GM19324 (cell line): ENCODE measurements at regions not wholly inside any gene's neighbourhood (a gene's known extent, or its start where the extent isn't known, plus 50 kb on each side); places are given as distances from the start of the nearest gene placed in this dataset.

ENCODE experiments used
- ATAC-seq: cut with Tn5 transposase; IDR thresholded peaks from one replicate; pipeline ENCODE4 v1.9.1; 2021; ENCODE audit warnings: mild to moderate bottlenecking, moderate library complexity; ENCODE audit not compliant: unreplicated experiment, low FRiP score

GRCh38 chr4:64625438-64625837 is 216.2 kb upstream of the TECRL start:
- ATAC-seq, result no peak

DNA sequence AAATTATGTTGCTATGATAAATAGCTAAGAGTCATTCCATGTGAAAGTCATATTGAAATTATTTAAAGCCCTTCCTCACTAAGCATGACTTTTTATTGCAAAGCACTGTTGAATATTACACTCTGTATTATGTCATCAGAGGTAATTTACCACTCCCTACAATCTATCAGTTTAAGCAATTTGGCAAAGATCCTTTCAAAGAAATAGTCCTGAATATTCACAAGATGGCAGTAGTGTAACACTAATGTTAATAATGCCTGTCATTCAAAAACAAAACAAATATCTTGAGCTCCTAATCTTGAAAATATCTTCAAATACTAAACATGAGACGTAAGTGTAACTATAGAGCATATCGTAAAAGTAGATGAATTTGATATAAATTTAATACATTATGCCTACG is 208.6 kb upstream of the TECRL start:
- no peak for ATAC-seq

GRCh38 chr4:64614276-64614675 is 205.0 kb upstream of the TECRL start:
- no peak for ATAC-seq

DNA sequence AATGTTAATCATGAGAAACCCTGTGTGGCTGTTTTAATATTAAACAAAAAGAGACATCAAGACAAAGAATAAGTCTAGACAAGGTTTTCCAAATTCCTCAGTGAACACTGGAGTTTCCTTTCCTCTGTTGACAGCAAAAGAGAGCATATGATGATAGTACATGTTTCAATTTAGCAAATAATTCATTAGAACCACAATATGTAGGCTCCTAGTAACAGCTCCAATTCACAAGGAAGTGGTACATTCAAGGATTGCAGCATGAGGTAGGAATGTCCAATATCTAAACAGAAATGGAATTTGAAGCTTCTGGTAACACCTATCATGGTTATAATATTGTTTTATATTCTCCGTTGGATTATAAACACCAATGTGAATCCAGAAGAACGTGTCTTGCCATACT is 203.8 kb upstream of the TECRL start:
- ATAC-seq, result no peak

- ATAC-seq, result no peak
These were observed 188.8 kb upstream of the TECRL start for GRCh38 chr4:64598066-64598465.

DNA sequence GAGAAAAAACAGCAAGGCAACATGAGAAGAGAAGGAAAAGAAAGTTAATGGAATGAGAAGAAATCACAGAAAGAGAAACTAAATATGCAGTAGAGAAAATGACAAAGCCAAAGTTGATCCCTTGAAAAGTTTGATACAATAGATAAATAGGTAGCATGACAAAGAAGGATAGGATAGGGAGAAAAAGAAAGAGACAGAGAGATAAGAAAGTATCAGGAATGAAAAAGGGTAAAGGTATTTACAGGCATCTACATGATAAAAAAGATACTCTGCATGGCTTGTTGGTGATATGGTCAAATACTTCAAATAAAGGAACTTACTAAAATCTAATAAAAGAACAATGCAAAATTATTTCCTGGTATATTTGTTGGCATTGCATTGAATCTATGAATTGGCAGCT is 185.5 kb upstream of the TECRL start:
- no peak for ATAC-seq

DNA sequence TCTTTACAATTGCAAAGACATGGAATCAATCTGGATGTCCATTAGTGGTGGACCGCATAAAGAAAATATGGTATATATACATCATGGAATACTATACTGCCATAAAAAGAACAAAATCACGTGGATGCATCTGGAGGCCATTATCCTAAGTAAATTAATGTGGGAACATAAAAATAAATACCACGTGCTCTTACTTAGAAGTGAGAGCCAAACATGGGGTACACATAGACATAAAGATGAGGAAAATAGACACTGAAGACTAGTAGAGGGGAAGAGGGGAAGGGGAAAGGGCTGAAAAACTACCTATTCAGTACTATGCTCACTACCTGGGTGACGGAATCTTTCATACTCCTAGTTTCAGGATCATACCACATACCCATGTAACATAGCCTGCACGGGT is 179.3 kb upstream of the TECRL start:
- ATAC-seq, result no peak

DNA sequence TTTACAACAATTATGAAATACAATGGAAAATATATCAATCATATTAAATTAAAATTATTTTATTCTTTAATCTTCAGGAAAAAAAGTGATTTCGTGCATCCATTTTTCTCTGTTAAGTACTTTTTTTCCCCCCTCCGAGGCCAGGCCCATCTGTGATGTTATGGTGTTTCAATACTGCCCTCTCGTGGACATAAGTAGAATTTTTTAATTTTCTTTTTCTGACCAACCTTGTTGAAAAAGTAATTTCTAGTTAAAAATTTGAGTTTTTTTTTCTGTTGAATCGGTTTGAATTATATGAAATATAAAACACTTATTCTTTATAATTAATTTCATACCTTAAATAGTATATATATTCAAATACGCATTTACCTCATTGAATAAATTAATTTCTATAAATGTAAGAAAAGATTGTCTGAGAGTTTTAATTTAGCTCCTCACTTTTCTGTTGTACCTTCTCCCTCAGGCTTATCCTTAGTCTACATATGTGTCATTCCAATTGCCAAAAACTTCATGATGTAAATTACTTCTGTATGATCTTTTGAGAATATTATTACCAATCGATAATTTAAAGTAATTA is 175.8 kb upstream of the TECRL start:
- ATAC-seq, result no peak

DNA sequence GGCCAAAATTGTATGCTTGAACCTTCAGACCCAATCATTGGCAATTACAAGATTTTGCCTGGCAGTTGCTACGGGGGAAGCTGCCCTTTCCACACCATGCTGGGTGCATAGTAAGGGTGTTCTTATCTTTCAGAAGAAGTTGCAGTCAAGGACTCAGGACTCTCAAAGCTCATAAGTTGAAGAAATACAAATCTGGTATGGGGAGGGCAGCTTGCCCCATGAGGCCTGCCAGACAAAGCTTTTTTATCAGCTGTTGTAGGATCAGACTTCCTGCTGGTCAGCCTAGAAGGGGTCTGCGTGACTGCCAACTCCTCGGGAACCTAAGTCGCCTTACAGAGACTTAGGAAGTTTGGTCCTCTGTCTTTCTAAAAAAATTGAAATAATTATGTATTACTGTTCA is 174.9 kb upstream of the TECRL start:
- ATAC-seq, result no peak

DNA sequence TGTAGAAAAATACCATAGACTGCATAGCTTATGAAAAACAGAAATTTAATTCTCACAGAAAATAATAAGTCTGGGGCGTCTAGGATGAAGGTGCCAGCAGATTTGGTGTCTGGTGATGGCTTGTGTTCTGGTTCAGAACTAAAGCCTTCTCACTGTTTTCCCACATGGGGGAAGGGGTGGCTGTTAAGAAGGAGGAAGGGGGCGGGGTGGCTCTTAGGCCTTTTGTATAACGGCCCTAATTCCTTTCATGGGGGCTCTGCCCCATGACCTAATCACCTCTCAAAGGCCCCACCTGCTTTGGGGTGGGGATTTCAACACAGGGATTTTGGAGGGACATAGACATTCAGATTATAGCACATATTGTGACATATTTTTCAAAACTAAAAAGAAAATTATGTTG is 173.2 kb upstream of the TECRL start:
- ATAC-seq, result no peak

GRCh38 chr4:64581422-64581821 is 172.2 kb upstream of the TECRL start:
- no peak for ATAC-seq

- no peak for ATAC-seq
These were observed 154.9 kb upstream of the TECRL start for GRCh38 chr4:64564126-64564525.

DNA sequence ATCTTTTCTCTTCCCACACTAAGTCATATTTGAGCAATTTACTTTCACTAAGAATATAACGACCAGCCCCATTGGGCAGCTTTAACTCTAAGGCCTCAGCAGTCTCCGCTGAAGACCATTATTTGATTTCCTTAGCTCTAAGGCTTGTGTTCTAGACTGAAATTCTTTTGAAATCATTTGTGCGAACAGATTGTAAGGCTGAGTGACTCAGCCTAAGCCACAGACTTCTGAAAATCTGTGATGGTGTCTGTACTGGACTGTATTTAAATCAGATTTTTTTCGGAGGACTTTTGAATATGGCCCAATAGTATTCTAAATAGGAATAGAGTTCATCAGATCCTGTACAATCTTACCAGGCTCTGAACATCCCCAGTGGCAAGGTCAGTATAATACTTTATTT is 150.3 kb upstream of the TECRL start:
- ATAC-seq, result no peak

GRCh38 chr4:64551125-64551524 is 141.9 kb upstream of the TECRL start:
- no peak for ATAC-seq

GRCh38 chr4:64545593-64545992 is 136.3 kb upstream of the TECRL start:
- ATAC-seq, result no peak

DNA sequence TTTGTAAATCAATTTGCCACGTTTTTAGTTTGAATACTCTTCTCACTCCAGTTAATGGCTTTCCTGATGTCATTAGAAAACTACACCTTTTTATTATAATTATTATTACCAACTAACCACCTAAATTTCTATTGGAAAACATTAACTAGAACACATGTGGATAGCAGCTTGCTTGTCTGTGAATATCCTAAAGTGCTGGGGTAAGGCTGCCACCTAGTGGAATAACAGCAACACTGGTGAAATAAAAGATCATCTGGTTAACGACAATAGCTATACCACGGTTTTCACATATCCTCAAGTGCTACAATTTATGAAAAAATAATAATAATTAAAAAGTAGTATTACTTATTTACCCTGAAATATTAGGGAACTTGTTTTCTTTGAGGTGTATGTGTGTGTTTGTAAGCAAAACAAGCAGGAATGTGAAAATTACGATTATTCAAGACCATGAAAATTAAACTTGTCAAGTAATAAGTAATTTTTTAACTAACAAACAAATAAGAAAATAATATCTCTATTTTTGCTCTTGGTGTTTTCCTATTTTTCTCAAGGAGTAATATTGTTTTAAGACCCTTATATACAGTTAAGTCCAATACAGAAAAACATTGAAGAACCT is 130.1 kb upstream of the TECRL start:
- peak; percentile 82 for ATAC-seq

- ATAC-seq, result no peak
These were observed 129.0 kb upstream of the TECRL start for GRCh38 chr4:64538219-64538618.

- no peak for ATAC-seq
These were observed 124.4 kb upstream of the TECRL start for GRCh38 chr4:64533637-64534036.

- ATAC-seq, result no peak
These were observed 123.9 kb upstream of the TECRL start for GRCh38 chr4:64533159-64533558.

GRCh38 chr4:64520421-64520820 is 111.2 kb upstream of the TECRL start:
- ATAC-seq, result no peak

DNA sequence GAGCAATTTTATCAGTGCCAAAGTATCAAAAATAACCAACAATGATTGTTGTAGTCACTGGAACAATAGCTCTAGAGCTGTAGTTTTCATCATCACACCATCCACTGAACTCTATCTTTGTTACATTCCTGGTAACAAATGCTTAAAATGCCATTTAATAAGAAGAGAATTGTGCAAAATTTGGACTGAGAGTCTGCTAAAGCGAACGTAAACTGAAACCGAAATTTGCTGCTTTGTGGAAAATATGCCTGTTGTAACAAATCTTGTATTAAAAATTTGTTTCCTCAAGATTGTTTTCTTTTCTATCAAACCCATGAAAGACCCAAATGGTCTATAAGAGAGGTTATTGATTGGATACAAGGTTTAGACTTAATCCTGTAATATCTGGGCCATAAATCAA is 109.3 kb upstream of the TECRL start:
- no peak for ATAC-seq

GRCh38 chr4:64516176-64516575 is 106.9 kb upstream of the TECRL start:
- no peak for ATAC-seq

GRCh38 chr4:64508089-64508488 is 98.8 kb upstream of the TECRL start:
- ATAC-seq, result no peak
